HCT116 (cell line): ENCODE measurements at regions not wholly inside any gene's neighbourhood (a gene's known extent, or its start where the extent isn't known, plus 50 kb on each side); places are given as distances from the start of the nearest gene placed in this dataset.

ENCODE experiments used
- CTCF ChIP-seq, 3 experiments: fragments of 200-600 bp in 1 of 3; sonication (generic) in 1 of 3; IDR thresholded peaks in 2 of 3; conservative IDR thresholded peaks in 1 of 3; 2 replicates each; pipeline ENCODE4 v1.5.1; 2012 to 2017; ENCODE audit warnings: low read depth in 2 of 3, low read length in 2 of 3, antibody characterized with exemption in 1 of 3, borderline replicate concordance in 1 of 3, control low read depth in 1 of 3, mild to moderate bottlenecking in 1 of 3, mixed read lengths in 1 of 3, mixed run types in 1 of 3, moderate library complexity in 1 of 3; ENCODE audit not compliant: insufficient read depth in 1 of 3
- EGR1 ChIP-seq: IDR thresholded peaks from 2 replicates; pipeline ENCODE4 v1.6.1; 2012; ENCODE audit warnings: low read depth
- EZH2 ChIP-seq: fragments of 200-600 bp; sonication (generic); IDR thresholded peaks from 2 replicates; pipeline ENCODE4 v1.6.1; 2017; ENCODE audit warnings: antibody characterized with exemption, mixed run types
- EZH2phosphoT487 ChIP-seq: fragments of 200-600 bp; IDR thresholded peaks from 2 replicates; pipeline ENCODE4 v1.6.1; 2018; ENCODE audit warnings: antibody characterized with exemption, borderline replicate concordance
- RAD21 ChIP-seq: IDR thresholded peaks from 2 replicates; pipeline ENCODE4 v1.6.1; 2012; ENCODE audit warnings: low read depth, mild to moderate bottlenecking

DNA sequence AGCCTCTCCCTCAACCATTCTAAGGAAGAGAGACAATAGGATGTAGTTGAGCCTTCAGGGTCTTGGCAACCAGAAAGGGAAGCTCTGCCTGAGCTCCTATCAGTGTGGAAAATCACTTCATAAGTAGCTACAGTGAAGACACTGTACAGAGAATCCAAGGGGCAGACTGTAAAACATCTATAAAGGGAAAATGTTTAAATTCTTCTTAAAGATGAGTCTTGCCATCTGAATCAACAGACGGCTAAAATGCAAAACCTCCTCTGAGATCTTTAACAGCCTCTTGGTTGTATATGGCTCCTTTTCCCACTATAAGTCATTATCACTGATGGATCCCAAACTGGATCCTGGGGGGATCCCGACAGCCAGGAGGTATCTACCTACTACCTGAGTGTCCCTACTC is 239.2 kb upstream of the SOX9 start:
- TF ChIP-seq EZH2 = no peak
- TF ChIP-seq EGR1 = no peak
- TF ChIP-seq EZH2phosphoT487 = no peak
- no peak for TF ChIP-seq CTCF (IDR thresholded peaks at IDR 0.05 in 2 of 3, conservative IDR thresholded peaks at IDR 0.05 in 1 of 3; ENCODE audit: borderline replicate concordance in 1 of 3, insufficient read depth in 1 of 3, low read depth in 2 of 3, low read length in 2 of 3)
- no peak for TF ChIP-seq RAD21
